ENCODE measurements at regions not wholly inside any gene's neighbourhood (a gene's known extent, or its start where the extent isn't known, plus 50 kb on each side); places are given as distances from the start of the nearest gene placed in this dataset.

DNA sequence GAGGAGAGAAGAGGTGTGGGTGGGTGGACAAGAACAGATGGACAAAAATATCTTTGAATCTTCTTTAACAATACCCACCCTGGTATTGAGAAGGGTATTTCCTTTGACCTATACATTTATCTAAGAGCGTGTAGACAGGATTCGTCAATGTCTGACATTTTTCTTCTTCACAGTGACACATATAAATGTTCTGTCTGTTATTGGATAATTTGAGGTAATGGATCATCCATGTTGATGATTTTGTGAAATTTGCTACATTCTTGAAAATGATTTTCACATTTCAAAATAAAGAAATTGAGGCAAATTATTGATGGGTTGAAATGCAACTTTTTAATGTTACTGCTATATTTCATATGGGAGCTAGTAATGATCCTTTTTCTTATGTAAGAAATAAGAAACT lies 770.7 kb upstream of the EPHA7 start:
- no peak overlapping the region for H3K9ac ChIP-seq
- no peak overlapping the region for H3K27ac ChIP-seq (ENCODE audit: low read depth in 2 of 2, low read length in 1 of 2)
- H3K9me3 ChIP-seq: no peaks in the 10 kb centered on the region
- no peaks in the 10 kb centered on the region for H3K9me2 ChIP-seq
- 49% methylated on average over 2 of the region's 2 CpGs for WGBS (ENCODE audit: low lambda C conversion rate)
- H3K4me2 ChIP-seq: no peak overlapping the region
- H3K36me3 ChIP-seq (replicated peaks in 1 of 2; ENCODE audit: control insufficient read depth in 1 of 2, insufficient read depth in 2 of 2, low read length in 1 of 2): no peaks in the 10 kb centered on the region
- H3K4me3 ChIP-seq (ENCODE audit: low read depth in 2 of 2, low read length in 1 of 2): no peak overlapping the region
- no peak overlapping the region for H2AFZ ChIP-seq (ENCODE audit: low read depth)
- no peaks in the 10 kb centered on the region for H3K79me2 ChIP-seq (ENCODE audit: insufficient read depth)
- POLR2A ChIA-PET: no interaction called here
- DNase-seq: no peak
- no peaks in the 10 kb centered on the region for H3F3A ChIP-seq (replicated peaks; ENCODE audit: insufficient read depth)
- H3K27me3 ChIP-seq (ENCODE audit: insufficient read depth): no peaks in the 10 kb centered on the region
- no peaks in the 10 kb centered on the region for H3K4me1 ChIP-seq (ENCODE audit: control insufficient read depth in 1 of 2, insufficient read depth in 2 of 2, low read depth in 1 of 2, low read length in 1 of 2)
- H4K20me1 ChIP-seq (ENCODE audit: insufficient read depth): no peaks in the 10 kb centered on the region
- CTCF ChIA-PET: no interaction called here
- no peak for TF ChIP-seq SIN3A (IDR thresholded peaks at IDR 0.05; ENCODE audit: borderline replicate concordance, low read depth, low read length)

DNA sequence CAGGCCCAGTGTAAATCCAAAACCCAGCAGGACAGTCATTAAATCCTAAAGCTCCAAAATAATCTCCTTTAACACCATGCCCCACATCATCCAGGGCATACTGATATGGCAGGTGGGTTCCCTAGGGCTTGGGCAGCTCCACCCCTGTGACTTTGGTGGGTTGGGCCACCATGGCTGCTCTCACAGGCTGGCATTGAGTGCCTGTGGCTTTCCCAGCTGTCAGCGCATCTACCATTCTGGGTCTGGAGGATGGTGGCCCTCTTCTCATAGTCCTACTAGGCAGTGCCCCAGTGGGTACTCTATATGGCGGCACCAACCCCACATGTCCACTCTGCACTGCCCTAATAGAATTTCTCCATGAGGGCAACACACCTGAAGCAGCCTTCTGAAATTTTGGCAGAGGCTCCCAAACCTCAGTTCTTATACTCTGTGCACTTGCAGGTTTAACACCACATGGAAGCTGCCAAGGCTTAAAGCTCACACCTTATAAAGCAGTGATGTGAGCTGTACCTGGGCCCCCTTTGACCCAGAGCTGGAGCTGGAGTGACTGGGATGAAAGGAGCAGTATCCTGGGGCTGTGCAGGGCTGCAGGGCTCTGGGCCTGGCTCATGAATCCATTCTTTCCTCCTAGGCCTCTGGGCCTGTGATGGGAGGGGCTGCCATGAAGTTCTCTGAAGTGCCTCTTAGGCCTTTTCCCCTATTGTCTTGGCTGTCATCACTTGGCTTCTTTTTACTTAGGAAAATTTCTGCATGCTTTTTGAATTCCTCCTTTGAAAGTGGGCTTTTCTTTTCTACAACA lies 765.5 kb upstream of the EPHA7 start:
- Histone ChIP-seq H3K27ac (ENCODE audit: low read depth in 2 of 2, low read length in 1 of 2) (no peak overlapping the region), H3K36me3 (replicated peaks in 1 of 2; ENCODE audit: control insufficient read depth in 1 of 2, insufficient read depth in 2 of 2, low read length in 1 of 2) (no peaks in the 10 kb centered on the region), H3K4me2 (no peak overlapping the region), H4K20me1 (ENCODE audit: insufficient read depth) (no peaks in the 10 kb centered on the region), H3K27me3 (ENCODE audit: insufficient read depth) (no peaks in the 10 kb centered on the region), H3F3A (replicated peaks; ENCODE audit: insufficient read depth) (no peaks in the 10 kb centered on the region), H3K79me2 (ENCODE audit: insufficient read depth) (no peaks in the 10 kb centered on the region), H3K4me1 (ENCODE audit: control insufficient read depth in 1 of 2, insufficient read depth in 2 of 2, low read depth in 1 of 2, low read length in 1 of 2) (no peaks in the 10 kb centered on the region), H3K4me3 (ENCODE audit: low read depth in 2 of 2, low read length in 1 of 2) (no peak overlapping the region), H2AFZ (ENCODE audit: low read depth) (no peak overlapping the region), H3K9me3 (no peaks in the 10 kb centered on the region), H3K9ac (no peak overlapping the region), H3K9me2 (no peaks in the 10 kb centered on the region)
- TF ChIP-seq, protein P1, sequence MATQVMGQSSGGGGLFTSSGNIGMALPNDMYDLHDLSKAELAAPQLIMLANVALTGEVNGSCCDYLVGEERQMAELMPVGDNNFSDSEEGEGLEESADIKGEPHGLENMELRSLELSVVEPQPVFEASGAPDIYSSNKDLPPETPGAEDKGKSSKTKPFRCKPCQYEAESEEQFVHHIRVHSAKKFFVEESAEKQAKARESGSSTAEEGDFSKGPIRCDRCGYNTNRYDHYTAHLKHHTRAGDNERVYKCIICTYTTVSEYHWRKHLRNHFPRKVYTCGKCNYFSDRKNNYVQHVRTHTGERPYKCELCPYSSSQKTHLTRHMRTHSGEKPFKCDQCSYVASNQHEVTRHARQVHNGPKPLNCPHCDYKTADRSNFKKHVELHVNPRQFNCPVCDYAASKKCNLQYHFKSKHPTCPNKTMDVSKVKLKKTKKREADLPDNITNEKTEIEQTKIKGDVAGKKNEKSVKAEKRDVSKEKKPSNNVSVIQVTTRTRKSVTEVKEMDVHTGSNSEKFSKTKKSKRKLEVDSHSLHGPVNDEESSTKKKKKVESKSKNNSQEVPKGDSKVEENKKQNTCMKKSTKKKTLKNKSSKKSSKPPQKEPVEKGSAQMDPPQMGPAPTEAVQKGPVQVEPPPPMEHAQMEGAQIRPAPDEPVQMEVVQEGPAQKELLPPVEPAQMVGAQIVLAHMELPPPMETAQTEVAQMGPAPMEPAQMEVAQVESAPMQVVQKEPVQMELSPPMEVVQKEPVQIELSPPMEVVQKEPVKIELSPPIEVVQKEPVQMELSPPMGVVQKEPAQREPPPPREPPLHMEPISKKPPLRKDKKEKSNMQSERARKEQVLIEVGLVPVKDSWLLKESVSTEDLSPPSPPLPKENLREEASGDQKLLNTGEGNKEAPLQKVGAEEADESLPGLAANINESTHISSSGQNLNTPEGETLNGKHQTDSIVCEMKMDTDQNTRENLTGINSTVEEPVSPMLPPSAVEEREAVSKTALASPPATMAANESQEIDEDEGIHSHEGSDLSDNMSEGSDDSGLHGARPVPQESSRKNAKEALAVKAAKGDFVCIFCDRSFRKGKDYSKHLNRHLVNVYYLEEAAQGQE (IDR thresholded peaks at IDR 0.05; ENCODE audit: low read depth, low read length): no peak
- TF ChIP-seq, protein P2, sequence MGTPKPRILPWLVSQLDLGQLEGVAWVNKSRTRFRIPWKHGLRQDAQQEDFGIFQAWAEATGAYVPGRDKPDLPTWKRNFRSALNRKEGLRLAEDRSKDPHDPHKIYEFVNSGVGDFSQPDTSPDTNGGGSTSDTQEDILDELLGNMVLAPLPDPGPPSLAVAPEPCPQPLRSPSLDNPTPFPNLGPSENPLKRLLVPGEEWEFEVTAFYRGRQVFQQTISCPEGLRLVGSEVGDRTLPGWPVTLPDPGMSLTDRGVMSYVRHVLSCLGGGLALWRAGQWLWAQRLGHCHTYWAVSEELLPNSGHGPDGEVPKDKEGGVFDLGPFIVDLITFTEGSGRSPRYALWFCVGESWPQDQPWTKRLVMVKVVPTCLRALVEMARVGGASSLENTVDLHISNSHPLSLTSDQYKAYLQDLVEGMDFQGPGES (IDR thresholded peaks at IDR 0.05; ENCODE audit: low read depth, low read length): no peak
- TF ChIP-seq CHD2 (IDR thresholded peaks at IDR 0.05; ENCODE audit: low read length, partially characterized antibody): no peak
- TF ChIP-seq, protein P3, sequence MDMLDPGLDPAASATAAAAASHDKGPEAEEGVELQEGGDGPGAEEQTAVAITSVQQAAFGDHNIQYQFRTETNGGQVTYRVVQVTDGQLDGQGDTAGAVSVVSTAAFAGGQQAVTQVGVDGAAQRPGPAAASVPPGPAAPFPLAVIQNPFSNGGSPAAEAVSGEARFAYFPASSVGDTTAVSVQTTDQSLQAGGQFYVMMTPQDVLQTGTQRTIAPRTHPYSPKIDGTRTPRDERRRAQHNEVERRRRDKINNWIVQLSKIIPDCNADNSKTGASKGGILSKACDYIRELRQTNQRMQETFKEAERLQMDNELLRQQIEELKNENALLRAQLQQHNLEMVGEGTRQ (IDR thresholded peaks at IDR 0.05; ENCODE audit: borderline replicate concordance, low read depth, low read length): no peak
- TF ChIP-seq RCOR1 (IDR thresholded peaks at IDR 0.05; ENCODE audit: low read length): no peak
- TF ChIP-seq JUND (IDR thresholded peaks at IDR 0.05): no peak
- no peak for TF ChIP-seq TEAD4 (IDR thresholded peaks at IDR 0.05; ENCODE audit: borderline replicate concordance, insufficient read depth)
- TF ChIP-seq FOXM1 (IDR thresholded peaks at IDR 0.05; ENCODE audit: low read depth): no peak
- TF ChIP-seq NFIC (IDR thresholded peaks at IDR 0.05; ENCODE audit: borderline replicate concordance): no peak
- TF ChIP-seq RAD21 (IDR thresholded peaks at IDR 0.05; ENCODE audit: low read length): no peak
- TF ChIP-seq SMC3 (IDR thresholded peaks at IDR 0.05; ENCODE audit: low read depth, low read length): no peak
- TF ChIP-seq TCF12 (IDR thresholded peaks at IDR 0.05): no peak
- TF ChIP-seq GATA2 (CRISPR knock-in tag; IDR thresholded peaks at IDR 0.05): no peak
- TF ChIP-seq, protein P4, sequence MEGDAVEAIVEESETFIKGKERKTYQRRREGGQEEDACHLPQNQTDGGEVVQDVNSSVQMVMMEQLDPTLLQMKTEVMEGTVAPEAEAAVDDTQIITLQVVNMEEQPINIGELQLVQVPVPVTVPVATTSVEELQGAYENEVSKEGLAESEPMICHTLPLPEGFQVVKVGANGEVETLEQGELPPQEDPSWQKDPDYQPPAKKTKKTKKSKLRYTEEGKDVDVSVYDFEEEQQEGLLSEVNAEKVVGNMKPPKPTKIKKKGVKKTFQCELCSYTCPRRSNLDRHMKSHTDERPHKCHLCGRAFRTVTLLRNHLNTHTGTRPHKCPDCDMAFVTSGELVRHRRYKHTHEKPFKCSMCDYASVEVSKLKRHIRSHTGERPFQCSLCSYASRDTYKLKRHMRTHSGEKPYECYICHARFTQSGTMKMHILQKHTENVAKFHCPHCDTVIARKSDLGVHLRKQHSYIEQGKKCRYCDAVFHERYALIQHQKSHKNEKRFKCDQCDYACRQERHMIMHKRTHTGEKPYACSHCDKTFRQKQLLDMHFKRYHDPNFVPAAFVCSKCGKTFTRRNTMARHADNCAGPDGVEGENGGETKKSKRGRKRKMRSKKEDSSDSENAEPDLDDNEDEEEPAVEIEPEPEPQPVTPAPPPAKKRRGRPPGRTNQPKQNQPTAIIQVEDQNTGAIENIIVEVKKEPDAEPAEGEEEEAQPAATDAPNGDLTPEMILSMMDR (IDR thresholded peaks at IDR 0.05): no peak
- no peak for TF ChIP-seq GABPA (IDR thresholded peaks at IDR 0.05; ENCODE audit: low read depth)
- TF ChIP-seq YY1 (IDR thresholded peaks at IDR 0.05; ENCODE audit: low read depth): no peak
- TF ChIP-seq NRF1 (IDR thresholded peaks at IDR 0.05; ENCODE audit: low read depth, low read length): no peak
- no peak for TF ChIP-seq SIN3A (IDR thresholded peaks at IDR 0.05; ENCODE audit: borderline replicate concordance, low read depth, low read length)
- 0% methylated on average over 1 of the region's 2 CpGs for WGBS (ENCODE audit: low lambda C conversion rate)
- ChIA-PET CTCF (no interaction called here), POLR2A (no interaction called here)
- no peak for DNase-seq

All from SK-N-SH (cell line).